Mucosa of descending colon (tissue), 3 donors: ENCODE measurements at regions not wholly inside any gene's neighbourhood (a gene's known extent, or its start where the extent isn't known, plus 50 kb on each side); places are given as distances from the start of the nearest gene placed in this dataset.

Source experiments
- ATAC-seq: fragments of 200-7000 bp; cut with Tn5 transposase; one replicate; pipeline ENCODE4 v1.9.1; 2020; ENCODE audit warnings: mild to moderate bottlenecking, moderate library complexity
- DNase-seq, 3 donors: peaks; one replicate each; pipeline ENCODE4 v3.0.0-alpha.2; 2020
- H3K36me3 ChIP-seq: fragments of 200-600 bp; one replicate; pipeline ENCODE4 v1.8.0; 2021; ENCODE audit warnings: low read depth, mild to moderate bottlenecking
- H3K4me1 ChIP-seq: fragments of 200-600 bp; one replicate; pipeline ENCODE4 v1.8.0; 2021; ENCODE audit warnings: low read depth, mild to moderate bottlenecking
- H3K4me3 ChIP-seq: fragments of 200-600 bp; one replicate; pipeline ENCODE4 v1.8.0; 2021; ENCODE audit warnings: mild to moderate bottlenecking
- H3K9me3 ChIP-seq: fragments of 200-600 bp; one replicate; pipeline ENCODE4 v1.8.0; 2021; ENCODE audit warnings: mild to moderate bottlenecking
- intact Hi-C, 2 donors: fragments of 100-400 bp; cut with DNase I in 1 of 2; cut with micrococcal nuclease in 1 of 2; formaldehyde crosslinking; loops; one replicate each; pipeline versions ENCODE4 v1.11.0 to v1.11.1; 2022; cut with DNase I, micrococcal nuclease
- TF ChIP-seq, protein P1 (sequence below): fragments of 200-600 bp; IDR thresholded peaks from one replicate; pipeline ENCODE4 v1.8.0; 2022; ENCODE audit warnings: antibody characterized with exemption, mild to moderate bottlenecking
- donor health status: DM: no; HTN: no; CAD: no; lungs with moderate emphysema.
- donor health status: DM: no; HTN: no; CAD: no.
- donor health status: DM: no; HTN: yes; CAD: no.

- no peak for ATAC-seq
- no peaks in the 10 kb centered on the region for H3K9me3 ChIP-seq
- H3K36me3 ChIP-seq = no peaks in the 10 kb centered on the region
- H3K4me3 ChIP-seq = no peak overlapping the region
- DNase-seq = no peak
- no peaks in the 10 kb centered on the region for H3K4me1 ChIP-seq
- intact Hi-C loops = no loop called here
- TF ChIP-seq, protein P1, sequence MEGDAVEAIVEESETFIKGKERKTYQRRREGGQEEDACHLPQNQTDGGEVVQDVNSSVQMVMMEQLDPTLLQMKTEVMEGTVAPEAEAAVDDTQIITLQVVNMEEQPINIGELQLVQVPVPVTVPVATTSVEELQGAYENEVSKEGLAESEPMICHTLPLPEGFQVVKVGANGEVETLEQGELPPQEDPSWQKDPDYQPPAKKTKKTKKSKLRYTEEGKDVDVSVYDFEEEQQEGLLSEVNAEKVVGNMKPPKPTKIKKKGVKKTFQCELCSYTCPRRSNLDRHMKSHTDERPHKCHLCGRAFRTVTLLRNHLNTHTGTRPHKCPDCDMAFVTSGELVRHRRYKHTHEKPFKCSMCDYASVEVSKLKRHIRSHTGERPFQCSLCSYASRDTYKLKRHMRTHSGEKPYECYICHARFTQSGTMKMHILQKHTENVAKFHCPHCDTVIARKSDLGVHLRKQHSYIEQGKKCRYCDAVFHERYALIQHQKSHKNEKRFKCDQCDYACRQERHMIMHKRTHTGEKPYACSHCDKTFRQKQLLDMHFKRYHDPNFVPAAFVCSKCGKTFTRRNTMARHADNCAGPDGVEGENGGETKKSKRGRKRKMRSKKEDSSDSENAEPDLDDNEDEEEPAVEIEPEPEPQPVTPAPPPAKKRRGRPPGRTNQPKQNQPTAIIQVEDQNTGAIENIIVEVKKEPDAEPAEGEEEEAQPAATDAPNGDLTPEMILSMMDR = no peak
Observed at GRCh38 chrX:121598356-121598755, 550.9 kb downstream of the GLUD2 start.

GRCh38 chrX:121635141-121635540 is 587.7 kb downstream of the GLUD2 start:
- no peak for ATAC-seq
- H3K9me3 ChIP-seq = no peaks in the 10 kb centered on the region

DNA sequence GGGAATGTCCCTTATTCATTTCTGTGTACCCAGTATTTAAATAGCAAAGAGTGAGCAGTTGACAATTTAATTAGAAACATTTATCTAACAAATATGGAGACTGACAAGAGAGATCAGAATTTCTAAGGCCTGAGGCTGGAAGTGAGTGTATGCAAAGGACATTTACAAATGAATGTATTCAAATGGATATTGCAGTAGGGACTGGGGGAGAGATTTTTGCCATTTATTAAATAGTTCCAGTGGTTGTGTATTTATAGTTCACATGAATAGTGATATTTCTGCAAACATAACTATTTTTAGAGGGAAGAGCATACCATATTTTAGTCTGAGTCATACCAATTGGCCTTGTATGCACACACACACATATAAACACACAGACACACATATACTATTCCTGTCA is 592.4 kb downstream of the GLUD2 start:
- DNase-seq = no peak
- Histone ChIP-seq H3K36me3 (no peaks in the 10 kb centered on the region), H3K4me1 (no peaks in the 10 kb centered on the region), H3K9me3 (no peaks in the 10 kb centered on the region), H3K4me3 (no peak overlapping the region)
- ATAC-seq = no peak
- intact Hi-C loops = no loop called here
- TF ChIP-seq, protein P1 = no peak

More at GRCh38 chrX:121635141-121635540, 587.7 kb downstream of the GLUD2 start:
- no peaks in the 10 kb centered on the region for H3K4me1 ChIP-seq
- TF ChIP-seq, protein P1 = no peak
- no peaks in the 10 kb centered on the region for H3K36me3 ChIP-seq
- DNase-seq = no peak
- intact Hi-C loops = no loop called here
- H3K4me3 ChIP-seq = no peak overlapping the region

DNA sequence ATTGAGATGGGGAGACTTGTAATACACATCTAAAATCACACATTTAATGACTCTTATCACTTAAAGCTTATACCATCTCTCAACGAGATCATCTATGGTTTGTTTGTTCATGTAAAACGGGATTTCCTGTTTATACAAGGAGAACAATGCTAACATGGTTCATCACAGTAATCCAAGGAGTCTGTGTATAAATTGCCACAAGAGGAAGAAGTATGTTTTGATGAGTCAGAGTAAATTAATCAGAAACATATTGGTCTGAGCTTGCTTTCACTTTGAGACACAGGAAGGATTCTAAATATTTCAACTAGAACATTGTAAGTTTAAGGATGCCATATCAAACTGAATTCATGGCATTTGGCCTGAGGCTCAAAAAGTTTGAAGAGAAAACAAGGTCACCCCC is 594.1 kb downstream of the GLUD2 start:
- intact Hi-C loops = no loop called here
- DNase-seq (no peak), ATAC-seq (no peak)
- H3K9me3 ChIP-seq = no peaks in the 10 kb centered on the region
- TF ChIP-seq, protein P1 = no peak
- H3K36me3 ChIP-seq = no peaks in the 10 kb centered on the region
- no peaks in the 10 kb centered on the region for H3K4me1 ChIP-seq
- no peak overlapping the region for H3K4me3 ChIP-seq

DNA sequence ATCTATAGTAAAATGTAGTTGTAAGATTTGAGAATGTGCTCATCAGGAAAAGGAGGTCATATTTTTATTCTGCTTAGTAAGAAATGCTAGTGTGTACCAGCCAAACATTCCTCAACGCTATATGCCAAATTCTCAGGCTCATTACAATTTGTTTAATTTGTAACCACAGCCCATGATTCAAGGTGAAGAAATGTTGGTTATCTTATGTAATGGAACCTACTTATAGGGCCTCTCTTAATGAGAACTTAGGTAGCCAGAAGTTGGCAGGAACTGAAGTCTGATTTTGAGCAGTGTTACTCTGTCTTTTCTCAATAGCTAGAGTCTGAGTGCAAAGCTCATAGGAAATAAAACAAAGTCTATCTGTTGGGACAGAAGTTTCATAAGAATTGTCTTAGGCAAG is 595.0 kb downstream of the GLUD2 start:
- TF ChIP-seq, protein P1 = no peak
- H3K4me1 ChIP-seq = no peaks in the 10 kb centered on the region
- intact Hi-C loops = no loop called here
- no peaks in the 10 kb centered on the region for H3K36me3 ChIP-seq
- ATAC-seq = no peak
- DNase-seq = no peak
- H3K4me3 ChIP-seq = no peak overlapping the region
- no peaks in the 10 kb centered on the region for H3K9me3 ChIP-seq

- Histone ChIP-seq H3K36me3 (no peaks in the 10 kb centered on the region), H3K4me3 (no peak overlapping the region), H3K4me1 (no peaks in the 10 kb centered on the region), H3K9me3 (no peaks in the 10 kb centered on the region)
- ATAC-seq (no peak), DNase-seq (no peak)
- TF ChIP-seq, protein P1 = no peak
- intact Hi-C loops = no loop called here
Observed at GRCh38 chrX:121649417-121649816, 602.0 kb downstream of the GLUD2 start.
